ENCODE measurements at regions not wholly inside any gene's neighbourhood (a gene's known extent, or its start where the extent isn't known, plus 50 kb on each side); places are given as distances from the start of the nearest gene placed in this dataset.

GRCh38 chr11:39809833-39810232 lies 1649.6 kb downstream of the LRRC4C start:
- no peak for DNase-seq

GRCh38 chr11:39807904-39808303 lies 1651.5 kb downstream of the LRRC4C start:
- DNase-seq, result no peak

- no peak for DNase-seq
These were observed 1652.8 kb downstream of the LRRC4C start for GRCh38 chr11:39806652-39807051.

GRCh38 chr11:39804271-39804670 lies 1655.2 kb downstream of the LRRC4C start:
- no peak for DNase-seq

GRCh38 chr11:39786682-39787081 lies 1672.8 kb downstream of the LRRC4C start:
- no peak for DNase-seq

- no peak for DNase-seq
These were observed 1673.2 kb downstream of the LRRC4C start for GRCh38 chr11:39786281-39786680.

- DNase-seq, result no peak
These were observed 1674.6 kb downstream of the LRRC4C start for GRCh38 chr11:39784873-39785272.

GRCh38 chr11:39780131-39780530 lies 1679.3 kb downstream of the LRRC4C start:
- no peak for DNase-seq

GRCh38 chr11:39777035-39777434 lies 1682.4 kb downstream of the LRRC4C start:
- no peak for DNase-seq

GRCh38 chr11:39772525-39773137 lies 1686.8 kb downstream of the LRRC4C start:
- DNase-seq, result no peak

GRCh38 chr11:39768214-39768613 lies 1691.2 kb downstream of the LRRC4C start:
- no peak for DNase-seq

GRCh38 chr11:39745401-39745800 lies 1714.1 kb downstream of the LRRC4C start:
- no peak for DNase-seq

GRCh38 chr11:39741066-39741465 lies 1718.4 kb downstream of the LRRC4C start:
- DNase-seq, result no peak

- peak; percentile 22 for DNase-seq
These were observed 1723.1 kb downstream of the LRRC4C start for GRCh38 chr11:39736351-39736750.

GRCh38 chr11:39732001-39732400 lies 1727.5 kb downstream of the LRRC4C start:
- DNase-seq, result no peak

GRCh38 chr11:39725081-39725480 lies 1734.4 kb downstream of the LRRC4C start:
- DNase-seq, result no peak

- DNase-seq, result no peak
These were observed 1735.0 kb downstream of the LRRC4C start for GRCh38 chr11:39724404-39724803.

GRCh38 chr11:39712581-39712980 lies 1746.9 kb downstream of the LRRC4C start:
- no peak for DNase-seq

GRCh38 chr11:39690856-39691255 lies 1768.6 kb downstream of the LRRC4C start:
- DNase-seq, result no peak

GRCh38 chr11:39683951-39684554 lies 1775.4 kb downstream of the LRRC4C start:
- DNase-seq, result no peak

- no peak for DNase-seq
These were observed 1776.0 kb downstream of the LRRC4C start for GRCh38 chr11:39683288-39683950.

- DNase-seq, result no peak
These were observed 1778.0 kb downstream of the LRRC4C start for GRCh38 chr11:39681428-39681827.

- DNase-seq, result no peak
These were observed 1780.5 kb downstream of the LRRC4C start for GRCh38 chr11:39678996-39679395.

GRCh38 chr11:39675171-39675570 lies 1784.3 kb downstream of the LRRC4C start:
- no peak for DNase-seq
